ENCODE measurements at regions not wholly inside any gene's neighbourhood (a gene's known extent, or its start where the extent isn't known, plus 50 kb on each side); places are given as distances from the start of the nearest gene placed in this dataset.
"Not testable (repeated sequence)": the region's sequence is repeated elsewhere in the genome, so short reads cannot be mapped to it uniquely, and the experiment has no call there.

DNA sequence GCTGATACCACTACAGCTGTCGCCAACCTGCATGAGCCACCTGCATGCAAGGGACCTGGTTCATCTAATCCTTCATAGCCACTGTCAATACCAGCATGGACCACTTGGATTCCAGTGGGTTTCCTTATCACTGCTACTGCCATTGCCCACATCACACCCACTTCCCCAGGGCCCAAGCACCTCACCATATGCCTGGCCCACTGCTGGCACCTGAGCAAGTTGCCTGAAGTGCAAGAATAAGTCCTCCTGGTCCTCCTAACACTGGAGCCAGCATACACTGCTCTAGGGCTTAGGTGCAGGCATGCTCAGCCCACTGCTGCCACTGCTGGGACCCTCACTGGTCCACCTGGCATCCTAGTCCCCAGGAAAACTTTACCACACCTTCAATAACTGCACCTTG is 1136.8 kb upstream of the ADGRL4 start:
- peaks cover 24% of the 10 kb centered on the region for H3K9me3 Mint-ChIP-seq
- no peak overlapping the region for H3K4me3 Mint-ChIP-seq
- no peak for DNase-seq (ENCODE audit: low spot score)
- no peak overlapping the region for H3K27ac Mint-ChIP-seq
- intact Hi-C loops (cut with micrococcal nuclease): no loop called here
- no peaks in the 10 kb centered on the region for H3K36me3 Mint-ChIP-seq (ENCODE audit: low read depth)
- no peaks in the 10 kb centered on the region for H3K4me1 Mint-ChIP-seq (ENCODE audit: low read depth)
- H3K27me3 Mint-ChIP-seq (ENCODE audit: insufficient read depth): no peaks in the 10 kb centered on the region

DNA sequence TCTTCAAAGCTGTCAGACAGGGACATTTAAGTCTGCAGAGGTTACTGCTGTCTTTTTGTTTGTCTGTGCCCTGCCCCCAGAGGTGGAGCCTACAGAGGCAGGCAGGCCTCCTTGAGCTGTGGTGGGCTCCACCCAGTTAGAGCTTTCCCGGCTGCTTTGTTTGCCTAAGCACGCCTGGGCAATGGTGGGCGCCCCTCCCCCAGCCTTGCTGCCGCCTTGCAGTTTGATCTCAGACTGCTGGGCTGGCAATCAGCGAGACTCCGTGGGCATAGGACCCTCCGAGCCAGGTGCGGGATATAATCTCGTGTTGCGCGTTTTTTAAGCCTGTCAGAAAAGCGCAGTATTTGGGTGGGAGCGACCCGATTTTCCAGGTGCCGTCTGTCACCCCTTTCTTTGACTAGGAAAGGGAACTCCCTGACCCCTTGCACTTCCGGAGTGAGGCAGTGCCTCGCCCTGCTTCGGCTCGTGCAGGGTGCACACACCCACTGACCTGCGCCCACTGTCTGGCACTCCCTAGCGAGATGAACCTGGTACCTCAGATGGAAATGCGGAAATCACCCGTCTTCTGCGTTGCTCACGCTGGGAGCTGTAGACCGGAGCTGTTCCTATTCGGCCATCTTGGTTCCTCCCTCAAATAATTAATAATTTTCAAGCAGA is 1131.5 kb upstream of the ADGRL4 start:
- H3K4me3 Mint-ChIP-seq; intact Hi-C loops (cut with micrococcal nuclease); H3K27ac Mint-ChIP-seq; H3K36me3 Mint-ChIP-seq (ENCODE audit: low read depth); H3K27me3 Mint-ChIP-seq (ENCODE audit: insufficient read depth); H3K4me1 Mint-ChIP-seq (ENCODE audit: low read depth); DNase-seq (ENCODE audit: low spot score); H3K9me3 Mint-ChIP-seq: not testable (repeated sequence)

DNA sequence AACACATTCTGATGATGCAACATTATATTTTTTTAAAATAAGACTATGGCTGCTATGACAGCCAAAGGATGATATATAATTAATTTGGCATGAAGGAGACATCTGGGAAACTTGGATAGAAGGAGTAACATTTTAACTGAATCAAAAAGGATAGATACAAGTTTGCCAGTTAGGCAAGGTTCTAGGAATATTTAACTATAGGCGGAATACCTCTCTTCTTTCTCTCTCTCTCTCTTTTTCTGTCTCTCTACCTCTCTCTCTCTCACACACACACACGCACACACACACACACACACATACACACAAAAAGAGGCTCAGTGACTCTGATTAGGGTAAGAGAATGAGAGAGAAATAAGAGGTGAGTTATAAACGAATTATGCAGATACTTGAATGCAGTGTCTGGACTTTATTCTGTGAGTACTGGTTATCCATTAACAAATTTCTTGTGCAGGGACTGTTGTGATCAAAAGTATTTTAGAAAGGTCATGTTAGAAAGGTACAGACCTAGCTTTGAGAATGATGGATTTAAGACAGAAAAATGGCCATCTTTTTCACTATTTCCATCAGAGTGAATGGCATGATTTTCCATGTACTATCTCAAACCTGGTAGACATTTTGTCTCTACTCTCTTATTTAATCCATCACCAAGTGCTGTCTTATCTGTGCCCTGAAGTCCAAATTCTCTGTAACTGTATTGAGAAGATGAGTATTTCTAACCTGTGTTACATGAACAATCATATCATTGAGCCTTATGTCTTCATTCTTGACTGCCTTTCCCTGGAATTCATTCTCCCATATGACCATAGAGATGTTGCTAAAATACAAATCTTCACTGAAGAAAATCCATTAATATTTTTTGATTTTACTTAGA is 1106.9 kb upstream of the ADGRL4 start:
- no peaks in the 10 kb centered on the region for H3K36me3 Mint-ChIP-seq (ENCODE audit: low read depth)
- no peak for DNase-seq (ENCODE audit: low spot score)
- intact Hi-C loops (cut with micrococcal nuclease): no loop called here
- peaks cover 33% of the 10 kb centered on the region for H3K9me3 Mint-ChIP-seq
- no peak overlapping the region for H3K4me3 Mint-ChIP-seq
- H3K27me3 Mint-ChIP-seq (ENCODE audit: insufficient read depth): no peaks in the 10 kb centered on the region
- H3K27ac Mint-ChIP-seq: no peak overlapping the region
- no peaks in the 10 kb centered on the region for H3K4me1 Mint-ChIP-seq (ENCODE audit: low read depth)

DNA sequence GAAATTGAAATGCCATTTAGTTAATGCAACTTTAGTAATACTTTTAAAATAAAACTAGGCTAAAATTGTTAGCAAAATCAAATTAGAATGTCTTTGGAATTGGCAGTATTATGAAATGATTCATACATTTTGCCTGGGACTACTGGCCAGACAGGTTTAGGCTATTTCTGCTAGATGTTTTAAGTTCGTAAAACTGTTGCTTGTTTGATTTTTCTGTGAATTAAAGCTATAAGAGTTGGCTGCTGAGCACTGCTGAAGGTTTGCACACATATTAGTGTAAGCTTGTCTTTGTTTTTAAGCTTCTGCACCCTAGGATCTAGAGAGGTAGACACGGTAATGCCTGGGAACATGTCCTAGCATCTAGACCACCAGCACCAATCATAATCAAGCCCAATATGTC is 1094.6 kb upstream of the ADGRL4 start:
- no peak overlapping the region for H3K27ac Mint-ChIP-seq
- peaks cover 18% of the 10 kb centered on the region for H3K9me3 Mint-ChIP-seq
- no peak for DNase-seq (ENCODE audit: low spot score)
- no peaks in the 10 kb centered on the region for H3K27me3 Mint-ChIP-seq (ENCODE audit: insufficient read depth)
- no peaks in the 10 kb centered on the region for H3K36me3 Mint-ChIP-seq (ENCODE audit: low read depth)
- no peaks in the 10 kb centered on the region for H3K4me1 Mint-ChIP-seq (ENCODE audit: low read depth)
- no peak overlapping the region for H3K4me3 Mint-ChIP-seq
- intact Hi-C loops (cut with micrococcal nuclease): no loop called here

DNA sequence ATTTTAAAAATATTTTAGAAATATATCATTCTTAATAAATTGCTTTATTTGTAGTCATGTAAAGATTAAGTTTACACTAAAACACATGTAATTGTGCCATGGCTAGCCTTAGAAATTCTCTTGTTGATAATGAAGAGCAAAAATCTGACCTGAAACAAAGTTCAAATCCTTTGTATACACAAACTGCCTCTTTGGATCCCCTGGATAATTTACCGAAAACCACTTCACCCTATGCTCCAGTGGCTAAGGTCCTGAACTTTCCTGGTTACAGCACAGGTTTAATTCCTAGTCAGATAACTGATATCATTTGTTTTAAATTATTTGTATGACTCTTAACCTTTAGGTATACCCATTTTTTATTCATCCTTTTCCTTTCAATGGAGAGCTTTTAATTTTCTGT is 1093.2 kb upstream of the ADGRL4 start:
- no peaks in the 10 kb centered on the region for H3K36me3 Mint-ChIP-seq (ENCODE audit: low read depth)
- intact Hi-C loops (cut with micrococcal nuclease): no loop called here
- no peaks in the 10 kb centered on the region for H3K27me3 Mint-ChIP-seq (ENCODE audit: insufficient read depth)
- no peak overlapping the region for H3K27ac Mint-ChIP-seq
- H3K4me3 Mint-ChIP-seq: no peak overlapping the region
- no peak for DNase-seq (ENCODE audit: low spot score)
- H3K9me3 Mint-ChIP-seq: peaks cover 16% of the 10 kb centered on the region
- no peaks in the 10 kb centered on the region for H3K4me1 Mint-ChIP-seq (ENCODE audit: low read depth)

DNA sequence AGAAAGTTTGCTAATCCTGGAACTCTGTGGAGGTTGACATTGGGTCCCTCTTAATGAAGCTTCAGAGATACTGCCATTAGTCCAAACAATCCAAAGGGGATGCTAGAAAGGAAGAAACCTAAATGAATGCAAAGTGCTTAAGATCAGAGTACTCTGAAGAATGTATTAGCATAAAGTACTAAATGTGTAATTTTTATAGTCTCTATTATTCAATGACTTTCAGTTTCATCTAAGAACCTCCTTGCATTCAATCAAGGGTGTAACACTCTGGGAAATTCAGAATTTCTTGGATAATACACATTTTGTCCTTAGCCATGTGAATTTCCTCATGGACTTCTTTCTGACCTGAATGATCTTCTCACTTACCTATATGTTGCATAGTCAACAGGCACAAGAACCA is 1078.5 kb upstream of the ADGRL4 start:
- intact Hi-C loops (cut with micrococcal nuclease): no loop called here
- DNase-seq (ENCODE audit: low spot score): no peak
- H3K27me3 Mint-ChIP-seq (ENCODE audit: insufficient read depth): no peaks in the 10 kb centered on the region
- H3K9me3 Mint-ChIP-seq: peaks cover 12% of the 10 kb centered on the region
- H3K4me3 Mint-ChIP-seq: no peak overlapping the region
- H3K36me3 Mint-ChIP-seq (ENCODE audit: low read depth): no peaks in the 10 kb centered on the region
- no peak overlapping the region for H3K27ac Mint-ChIP-seq
- H3K4me1 Mint-ChIP-seq (ENCODE audit: low read depth): no peaks in the 10 kb centered on the region

DNA sequence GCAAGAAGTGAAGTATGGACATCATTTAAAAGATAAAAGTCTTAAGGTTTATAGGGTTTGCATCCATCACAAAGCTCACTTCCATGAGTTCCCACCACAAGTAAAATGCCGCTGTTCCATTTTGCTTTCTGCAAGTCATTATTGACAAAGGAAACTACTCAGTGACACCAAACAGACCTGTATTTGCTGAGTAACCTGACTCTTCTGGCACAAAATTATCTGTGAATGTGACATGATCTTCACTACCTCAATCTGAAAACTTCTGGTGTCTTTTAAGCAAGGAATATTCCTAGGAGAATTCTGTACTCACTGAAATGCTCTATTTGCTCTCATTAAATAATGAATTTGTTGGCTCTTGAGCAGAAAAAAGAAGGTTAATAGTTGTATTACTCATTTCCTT is 1077.4 kb upstream of the ADGRL4 start:
- Mint-ChIP-seq H3K27me3 (ENCODE audit: insufficient read depth) (no peaks in the 10 kb centered on the region), H3K9me3 (peaks cover 10% of the 10 kb centered on the region), H3K36me3 (ENCODE audit: low read depth) (no peaks in the 10 kb centered on the region), H3K4me1 (ENCODE audit: low read depth) (no peaks in the 10 kb centered on the region), H3K27ac (no peak overlapping the region), H3K4me3 (no peak overlapping the region)
- intact Hi-C loops (cut with micrococcal nuclease): no loop called here
- no peak for DNase-seq (ENCODE audit: low spot score)

DNA sequence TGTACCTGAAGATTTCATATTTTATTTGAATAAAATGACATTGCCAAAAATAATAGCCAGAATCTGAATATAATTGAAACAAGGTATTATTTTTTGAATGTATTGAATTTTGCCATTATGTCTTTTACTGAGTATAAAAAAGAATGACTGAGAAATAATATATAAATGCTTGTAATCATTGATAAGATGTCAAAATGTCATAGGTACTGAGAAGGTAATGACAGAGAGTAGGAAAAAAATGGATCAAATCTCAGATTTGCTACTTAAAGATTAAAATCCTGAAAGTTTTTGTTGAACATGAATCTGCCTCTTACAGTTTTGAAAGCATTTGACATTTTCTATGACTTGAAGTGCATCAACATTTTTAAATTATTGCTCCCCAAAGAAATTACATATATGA is 1069.9 kb upstream of the ADGRL4 start:
- Mint-ChIP-seq H3K4me1 (ENCODE audit: low read depth) (no peaks in the 10 kb centered on the region), H3K4me3 (no peak overlapping the region), H3K27ac (no peak overlapping the region), H3K27me3 (ENCODE audit: insufficient read depth) (no peaks in the 10 kb centered on the region), H3K9me3 (peaks cover 5% of the 10 kb centered on the region), H3K36me3 (ENCODE audit: low read depth) (no peaks in the 10 kb centered on the region)
- no peak for DNase-seq (ENCODE audit: low spot score)
- intact Hi-C loops (cut with micrococcal nuclease): no loop called here

DNA sequence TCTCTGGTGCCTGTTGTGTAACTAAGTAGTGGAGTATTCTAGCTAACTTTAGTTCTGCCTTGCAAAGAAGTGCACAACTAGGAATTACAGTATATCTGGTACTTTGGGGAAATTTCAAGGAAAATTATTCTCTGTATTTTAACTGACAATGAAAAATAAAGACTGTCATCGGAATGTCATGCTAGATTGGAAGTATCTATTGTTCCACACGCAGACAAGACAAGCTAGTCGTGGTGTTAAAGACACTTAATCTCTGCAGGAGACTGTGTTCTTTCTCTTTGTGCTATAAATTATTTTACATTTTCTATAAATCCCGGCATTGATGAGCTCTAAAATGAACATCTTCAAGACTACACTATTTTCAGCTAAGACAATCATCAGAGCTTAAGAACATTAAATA is 1068.8 kb upstream of the ADGRL4 start:
- Mint-ChIP-seq H3K36me3 (ENCODE audit: low read depth) (no peaks in the 10 kb centered on the region), H3K27ac (no peak overlapping the region), H3K4me1 (ENCODE audit: low read depth) (no peaks in the 10 kb centered on the region), H3K9me3 (no peaks in the 10 kb centered on the region), H3K27me3 (ENCODE audit: insufficient read depth) (no peaks in the 10 kb centered on the region), H3K4me3 (no peak overlapping the region)
- no peak for DNase-seq (ENCODE audit: low spot score)
- intact Hi-C loops (cut with micrococcal nuclease): no loop called here

DNA sequence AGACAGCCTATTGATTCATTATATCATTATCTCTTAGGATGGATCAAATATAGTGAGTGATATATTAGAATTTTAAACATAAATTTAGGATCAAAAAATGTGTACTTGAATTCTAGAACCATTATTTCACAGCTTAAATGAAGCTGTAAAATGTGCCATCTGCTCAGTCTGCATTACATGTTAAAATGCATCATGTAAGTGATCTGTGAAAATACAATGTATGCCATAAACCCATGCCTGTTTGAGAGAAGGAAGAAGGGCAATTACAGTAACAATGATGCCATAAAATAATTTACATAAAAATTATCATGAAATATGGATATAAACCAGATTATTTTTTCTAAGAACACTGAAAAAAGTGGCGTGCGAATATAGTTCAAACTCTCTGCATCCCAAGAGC is 1066.0 kb upstream of the ADGRL4 start:
- Mint-ChIP-seq H3K27ac (no peak overlapping the region), H3K27me3 (ENCODE audit: insufficient read depth) (no peaks in the 10 kb centered on the region), H3K4me1 (ENCODE audit: low read depth) (no peaks in the 10 kb centered on the region), H3K9me3 (no peaks in the 10 kb centered on the region), H3K36me3 (ENCODE audit: low read depth) (no peaks in the 10 kb centered on the region), H3K4me3 (no peak overlapping the region)
- intact Hi-C loops (cut with micrococcal nuclease): no loop called here
- DNase-seq (ENCODE audit: low spot score): no peak

DNA sequence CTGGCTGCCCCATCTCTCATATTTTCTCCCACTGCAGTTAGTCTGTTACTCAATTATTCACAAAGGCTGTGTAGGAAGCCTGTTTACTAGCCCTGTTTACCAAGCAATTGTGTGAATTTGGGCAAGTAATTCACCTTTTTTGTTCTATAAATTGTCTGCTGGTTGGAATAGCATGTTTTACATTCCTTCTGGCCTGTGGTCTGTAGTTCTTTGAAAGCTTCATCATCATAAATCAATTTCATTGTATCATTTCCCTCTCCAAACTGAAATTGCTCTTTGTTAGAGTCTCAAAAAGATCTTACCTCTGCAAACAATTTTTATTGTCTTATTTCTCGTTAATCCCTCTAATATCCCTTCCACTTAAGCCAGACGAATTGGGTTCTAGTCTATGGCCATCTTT is 1059.5 kb upstream of the ADGRL4 start:
- H3K36me3 Mint-ChIP-seq (ENCODE audit: low read depth): no peaks in the 10 kb centered on the region
- no peak for DNase-seq (ENCODE audit: low spot score)
- no peaks in the 10 kb centered on the region for H3K27me3 Mint-ChIP-seq (ENCODE audit: insufficient read depth)
- H3K9me3 Mint-ChIP-seq: no peaks in the 10 kb centered on the region
- intact Hi-C loops (cut with micrococcal nuclease): no loop called here
- H3K27ac Mint-ChIP-seq: no peak overlapping the region
- no peaks in the 10 kb centered on the region for H3K4me1 Mint-ChIP-seq (ENCODE audit: low read depth)
- H3K4me3 Mint-ChIP-seq: no peak overlapping the region

DNA sequence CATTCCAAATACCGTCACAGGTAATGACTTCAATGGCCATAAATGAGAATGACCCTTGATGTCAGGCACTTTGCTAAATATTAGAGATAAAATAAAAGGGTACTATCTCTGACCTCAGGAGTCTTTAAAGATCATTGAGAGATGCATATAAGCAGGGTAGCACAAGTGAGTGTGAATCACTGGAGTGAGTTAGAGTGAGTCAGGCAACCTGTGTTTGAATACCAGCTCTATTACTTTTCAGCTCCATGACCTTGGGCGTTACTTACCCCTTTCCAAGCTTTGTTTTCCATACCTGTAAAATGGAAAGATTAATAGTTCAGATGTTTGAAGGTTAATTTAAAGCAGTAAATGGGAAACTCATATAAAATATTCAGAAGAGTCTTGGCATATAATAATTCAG is 1058.0 kb upstream of the ADGRL4 start:
- no peaks in the 10 kb centered on the region for H3K4me1 Mint-ChIP-seq (ENCODE audit: low read depth)
- H3K27me3 Mint-ChIP-seq (ENCODE audit: insufficient read depth): no peaks in the 10 kb centered on the region
- H3K4me3 Mint-ChIP-seq: no peak overlapping the region
- intact Hi-C loops (cut with micrococcal nuclease): no loop called here
- DNase-seq (ENCODE audit: low spot score): no peak
- H3K36me3 Mint-ChIP-seq (ENCODE audit: low read depth): no peaks in the 10 kb centered on the region
- no peaks in the 10 kb centered on the region for H3K9me3 Mint-ChIP-seq
- no peak overlapping the region for H3K27ac Mint-ChIP-seq

DNA sequence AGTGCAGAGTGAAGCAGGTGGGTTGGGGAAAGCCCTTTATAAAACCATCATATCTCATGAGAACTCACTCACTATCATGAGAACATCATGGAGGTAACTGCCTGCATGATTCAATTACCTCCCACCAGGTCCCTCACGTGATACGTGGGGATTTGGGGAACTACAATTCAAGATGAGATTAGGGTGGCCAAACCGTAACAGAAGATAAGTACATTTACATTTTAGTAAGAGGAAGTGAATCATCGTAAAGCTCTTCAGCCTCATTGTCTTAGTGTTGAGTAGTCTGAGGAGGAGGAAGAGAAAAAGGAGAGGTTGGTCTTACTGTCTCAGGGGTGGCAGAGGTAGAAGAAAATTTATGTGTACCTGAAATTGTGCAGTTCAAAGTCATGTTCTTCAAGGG is 1053.4 kb upstream of the ADGRL4 start:
- Mint-ChIP-seq H3K9me3 (no peaks in the 10 kb centered on the region), H3K4me3 (no peak overlapping the region), H3K36me3 (ENCODE audit: low read depth) (no peaks in the 10 kb centered on the region), H3K4me1 (ENCODE audit: low read depth) (no peaks in the 10 kb centered on the region), H3K27me3 (ENCODE audit: insufficient read depth) (no peaks in the 10 kb centered on the region), H3K27ac (no peak overlapping the region)
- no peak for DNase-seq (ENCODE audit: low spot score)
- intact Hi-C loops (cut with micrococcal nuclease): no loop called here

All from activated T-helper 1 cell treated with anti-CD3 and anti-CD28 coated beads, Interleukin-12 subunit alpha, Interleukin-12 subunit beta, Interleukin-2, Interleukin-4 antibody, amounts not matched to agents 30 ng/mL and 10 ng/mL and 1 ng/mL, durations not matched to agents 14 hours and 24 hours and 36 hours (primary cell).